H1 (cell line): ENCODE measurements at regions not wholly inside any gene's neighbourhood (a gene's known extent, or its start where the extent isn't known, plus 50 kb on each side); places are given as distances from the start of the nearest gene placed in this dataset.

ENCODE experiments used
- CTCF ChIA-PET: fragments of 300-600 bp; sonication (Branson Sonifier 250); formaldehyde crosslinking; loops from one replicate; lab custom pipeline; 2021; ENCODE audit not compliant: partially characterized antibody; lab: Charles Lee
- POLR2A ChIA-PET: fragments of 300-600 bp; sonication (Branson Sonifier 250); formaldehyde crosslinking; loops from one replicate; lab custom pipeline; 2021; ENCODE audit warnings: inconsistent platforms; ENCODE audit not compliant: partially characterized antibody; lab: Charles Lee
- DNase-seq, 2 experiments: peaks; one replicate each; pipeline versions ENCODE4 v3.0.0 to v3.0.0-alpha.2; 2010 to 2022; ENCODE audit warnings: low spot score in 2 of 2, low read depth in 1 of 2, mixed read lengths in 1 of 2
- FAIRE-seq: peaks from 2 replicates; lab custom pipeline; 2011; peaks lifted over from hg19 to GRCh38; lab: Jason Lieb, UNC
- H2AFZ ChIP-seq: 2 replicates; pipeline ENCODE4 v1.8.1; 2012; ENCODE audit warnings: low read length, inconsistent platforms
- H2AK5ac ChIP-seq: 2 replicates; pipeline ENCODE4 v1.6.1; 2013; ENCODE audit warnings: low read depth, low read length
- H2BK120ac ChIP-seq: replicated peaks from 2 replicates; pipeline ENCODE3; 2013; ENCODE audit warnings: low read depth, low read length, inconsistent platforms
- H2BK12ac ChIP-seq: 2 replicates; pipeline ENCODE4 v1.6.1; 2013; ENCODE audit warnings: low read depth, low read length
- H2BK15ac ChIP-seq: 2 replicates; pipeline ENCODE4 v1.6.1; 2013; ENCODE audit warnings: low read length
- H2BK20ac ChIP-seq: 2 replicates; pipeline ENCODE4 v1.6.1; 2013; ENCODE audit warnings: low read length
- H2BK5ac ChIP-seq: 2 replicates; pipeline ENCODE4 v1.6.1; 2013; ENCODE audit warnings: low read depth, low read length
- H3K14ac ChIP-seq: 2 replicates; pipeline ENCODE4 v1.6.1; 2013; ENCODE audit warnings: inconsistent platforms; ENCODE audit not compliant: insufficient read length
- H3K18ac ChIP-seq: 2 replicates; pipeline ENCODE4 v1.6.1; 2013; ENCODE audit warnings: low read length; ENCODE audit errors: extremely low read depth
- H3K23ac ChIP-seq: 2 replicates; pipeline ENCODE4 v1.6.1; 2013; ENCODE audit warnings: inconsistent platforms; ENCODE audit not compliant: insufficient read length
- H3K23me2 ChIP-seq: 2 replicates; pipeline ENCODE4 v1.6.1; 2013; ENCODE audit warnings: low read depth, low read length
- H3K27ac ChIP-seq: 2 replicates; pipeline ENCODE4 v1.6.1; 2011; ENCODE audit warnings: low read depth, low read length, inconsistent platforms
- H3K27me3 ChIP-seq, 4 experiments: replicated peaks in 1 of 4; 1 replicate in 1 of 4; 2 replicates in 3 of 4; pipeline versions ENCODE4 v1.6.1 to v1.8.1; 2011 to 2013; ENCODE audit warnings: low read length in 3 of 4, mild to moderate bottlenecking in 3 of 4, inconsistent platforms in 2 of 4, mixed read lengths in 2 of 4, moderate library complexity in 1 of 4; ENCODE audit not compliant: control insufficient read depth in 3 of 4, insufficient read depth in 3 of 4; ENCODE audit errors: extremely low read depth in 1 of 4
- H3K36me3 ChIP-seq, 4 experiments: 2 replicates each; pipeline versions ENCODE4 v1.6.1 to v1.8.1; 2011 to 2013; ENCODE audit warnings: mild to moderate bottlenecking in 4 of 4, low read length in 3 of 4, moderate library complexity in 2 of 4, control low read depth in 1 of 4, inconsistent platforms in 1 of 4; ENCODE audit not compliant: insufficient read depth in 4 of 4, control insufficient read depth in 2 of 4
- H3K4ac ChIP-seq: replicated peaks from 2 replicates; pipeline ENCODE3; 2013; ENCODE audit warnings: low read length, low read depth, mixed read lengths, inconsistent platforms; ENCODE audit not compliant: insufficient read length
- H3K4me1 ChIP-seq, 4 experiments: replicated peaks in 1 of 4; 1 replicate in 1 of 4; 2 replicates in 3 of 4; pipeline versions ENCODE4 v1.6.1 to v1.8.1; 2011 to 2013; ENCODE audit warnings: low read length in 3 of 4, inconsistent platforms in 2 of 4, mixed read lengths in 1 of 4; ENCODE audit not compliant: insufficient read depth in 4 of 4, control insufficient read depth in 3 of 4
- H3K4me2 ChIP-seq, 2 experiments: 2 replicates each; pipeline versions ENCODE4 v1.6.1 to v1.8.1; 2011 to 2013; ENCODE audit warnings: low read depth in 2 of 2, low read length in 2 of 2, control low read depth in 1 of 2, inconsistent platforms in 1 of 2, mild to moderate bottlenecking in 1 of 2; ENCODE audit not compliant: insufficient read depth in 1 of 2
- H3K4me3 ChIP-seq, 4 experiments: fragments of 200-600, 300-600 bp in 1 of 4; sonication (generic), shearing (Covaris generic), sonication (Bioruptor Twin) in 1 of 4; 2 replicates each; pipeline versions ENCODE4 v1.5.1 to v1.8.1; 2011 to 2016; ENCODE audit warnings: low read length in 4 of 4, low read depth in 3 of 4, control low read depth in 2 of 4, inconsistent platforms in 2 of 4, mild to moderate bottlenecking in 2 of 4, mixed read lengths in 1 of 4, moderate library complexity in 1 of 4; ENCODE audit not compliant: insufficient read depth in 2 of 4; ENCODE audit errors: extremely low read depth in 1 of 4
- H3K56ac ChIP-seq: replicated peaks from 2 replicates; pipeline ENCODE3; 2013; ENCODE audit warnings: low read depth, mild to moderate bottlenecking, mixed read lengths, low read length, inconsistent platforms; ENCODE audit not compliant: insufficient read length
- H3K79me1 ChIP-seq: 2 replicates; pipeline ENCODE4 v1.6.1; 2013; ENCODE audit warnings: low read depth, low read length, control low read depth
- H3K79me2 ChIP-seq, 2 experiments: 2 replicates each; pipeline versions ENCODE4 v1.6.1 to v1.8.1; 2012 to 2013; ENCODE audit warnings: low read length in 2 of 2, mild to moderate bottlenecking in 2 of 2, inconsistent platforms in 1 of 2; ENCODE audit not compliant: insufficient read depth in 2 of 2, control insufficient read depth in 1 of 2
- H3K9ac ChIP-seq, 4 experiments: replicated peaks in 1 of 4; 1 replicate in 1 of 4; 2 replicates in 3 of 4; pipeline versions ENCODE4 v1.6.1 to v1.8.1; 2011 to 2013; ENCODE audit warnings: low read depth in 3 of 4, low read length in 3 of 4, control low read depth in 2 of 4, mild to moderate bottlenecking in 2 of 4, moderate library complexity in 2 of 4, inconsistent platforms in 1 of 4; ENCODE audit errors: extremely low read depth in 1 of 4
- H3K9me3 ChIP-seq, 2 experiments: 2 replicates each; pipeline versions ENCODE4 v1.6.1 to v1.8.1; 2012 to 2013; ENCODE audit warnings: mild to moderate bottlenecking in 2 of 2, moderate library complexity in 2 of 2, control low read depth in 1 of 2, inconsistent platforms in 1 of 2, low read depth in 1 of 2, low read length in 1 of 2, mixed read lengths in 1 of 2; ENCODE audit not compliant: insufficient read depth in 2 of 2
- H4K20me1 ChIP-seq, 2 experiments: replicated peaks in 1 of 2; 2 replicates each; pipeline versions ENCODE3 to v1.8.1; 2011 to 2013; ENCODE audit warnings: inconsistent platforms in 2 of 2, low read length in 2 of 2, mild to moderate bottlenecking in 1 of 2; ENCODE audit not compliant: insufficient read depth in 2 of 2, control insufficient read depth in 1 of 2
- H4K5ac ChIP-seq: 2 replicates; pipeline ENCODE4 v1.6.1; 2013; ENCODE audit warnings: low read length, low read depth, mixed read lengths, inconsistent platforms; ENCODE audit not compliant: insufficient read length
- H4K8ac ChIP-seq: 2 replicates; pipeline ENCODE4 v1.8.0; 2013; ENCODE audit warnings: mild to moderate bottlenecking, moderate library complexity, low read length, inconsistent platforms; ENCODE audit not compliant: insufficient read depth; ENCODE audit errors: extremely low read depth
- H4K91ac ChIP-seq: replicated peaks from 2 replicates; pipeline ENCODE3; 2013; ENCODE audit warnings: low read length, mixed read lengths, inconsistent platforms; ENCODE audit not compliant: insufficient read length
- CHD1 ChIP-seq: IDR thresholded peaks from 2 replicates; pipeline ENCODE4 v1.6.1; 2012; ENCODE audit warnings: low read depth, low read length, improper control_type of control experiment
- MAFK ChIP-seq: IDR thresholded peaks from 2 replicates; pipeline ENCODE4 v1.6.1; 2012; ENCODE audit warnings: low read depth, mild to moderate bottlenecking, improper control_type of control experiment, low read length
- RAD21 ChIP-seq, 2 experiments: IDR thresholded peaks in 1 of 2; conservative IDR thresholded peaks in 1 of 2; 2 replicates each; pipeline ENCODE4 v1.6.1; 2011; ENCODE audit warnings: low read depth in 2 of 2, low read length in 2 of 2, improper control_type of control experiment in 1 of 2, inconsistent platforms in 1 of 2, mild to moderate bottlenecking in 1 of 2, moderate library complexity in 1 of 2
- RBBP5 ChIP-seq: IDR thresholded peaks from 2 replicates; pipeline ENCODE4 v1.7.1; 2012; ENCODE audit warnings: low read depth, mild to moderate bottlenecking, inconsistent platforms, low read length, moderate library complexity, borderline replicate concordance
- SP2 ChIP-seq: IDR thresholded peaks from 2 replicates; pipeline ENCODE4 v1.6.1; 2012; ENCODE audit warnings: mild to moderate bottlenecking, low read length, inconsistent platforms
- WGBS, 2 experiments: shearing (Covaris generic) in 1 of 2; methylation state at CpG; one replicate each; pipeline versions ENCODE4 v1.1.6 to v1.1.7; 2013 to 2015; ENCODE audit warnings: low lambda C conversion rate in 2 of 2, mixed read lengths in 2 of 2, inconsistent platforms in 1 of 2, low coverage in 1 of 2, missing lambda C conversion rate in 1 of 2; ENCODE audit not compliant: insufficient replicate concordance in 2 of 2, insufficient coverage in 1 of 2, insufficient read length in 1 of 2; ENCODE audit errors: extremely low coverage in 1 of 2, missing lambda C conversion rate in 1 of 2; 5-methylcytosine and 5-hydroxymethylcytosine counted together
- TF ChIP-seq, protein P1 (sequence below): IDR thresholded peaks from 2 replicates; pipeline ENCODE4 v1.6.1; 2011; ENCODE audit warnings: low read depth, mild to moderate bottlenecking, low read length; ENCODE audit not compliant: insufficient read depth

DNA sequence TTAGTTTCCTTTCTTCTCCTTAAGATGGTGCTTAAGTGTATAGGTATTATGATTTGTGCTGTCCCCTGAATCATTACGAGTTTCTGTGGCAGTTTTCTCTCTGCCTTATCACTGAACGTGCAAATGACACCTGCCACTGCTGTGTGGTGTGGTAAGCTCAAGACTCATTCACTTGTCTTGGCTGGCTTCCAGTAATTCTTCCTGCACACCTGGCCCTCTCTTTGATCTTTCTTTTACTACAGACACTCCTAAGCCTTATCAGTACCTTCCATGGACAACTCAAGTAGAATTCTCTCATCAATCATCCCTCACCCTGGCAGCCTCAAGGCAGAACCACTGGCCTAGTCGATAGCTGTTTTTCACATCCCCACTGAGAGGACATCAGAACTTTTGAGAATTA is 82.6 kb upstream of the ADAMTS19 start:
- Histone ChIP-seq H3K4me1 (no peaks in the 10 kb centered on the region; a peak in 1 of 7 replicates), H3K23me2 (no peaks in the 10 kb centered on the region), H3K23ac (no peak overlapping the region), H2BK15ac (no peak overlapping the region), H3K14ac (no peak overlapping the region), H4K20me1 (no peaks in the 10 kb centered on the region), H2AFZ (0 out of 2 replicates have a peak overlapping the region, but pooled peaks have one; percentile 6), H2BK20ac (no peak overlapping the region), H3K9ac (no peak overlapping the region), H2BK12ac (no peak overlapping the region), H2BK5ac (no peak overlapping the region), H3K27ac (no peak overlapping the region), H3K4ac (no peak overlapping the region), H2AK5ac (no peak overlapping the region), H2BK120ac (no peak overlapping the region), H3K4me3 (no peak overlapping the region), H4K8ac (no peak overlapping the region), H3K56ac (no peak overlapping the region), H3K4me2 (no peak overlapping the region), H3K36me3 (no peaks in the 10 kb centered on the region), H3K79me2 (no peaks in the 10 kb centered on the region), H3K79me1 (no peaks in the 10 kb centered on the region), H4K91ac (no peak overlapping the region), H4K5ac (no peak overlapping the region), H3K18ac (no peak overlapping the region), H3K27me3 (no peaks in the 10 kb centered on the region), H3K9me3 (no peaks in the 10 kb centered on the region)
- WGBS, 2 experiments, result 83% methylated on average over 3 of the region's 3 CpGs; no CpG with 5 or more reads in 1 of the 2 experiments
- no peak for TF ChIP-seq RAD21 (IDR thresholded peaks at IDR 0.05 in 1 of 2, conservative IDR thresholded peaks at IDR 0.05 in 1 of 2; ENCODE audit: low read depth in 2 of 2, low read length in 2 of 2)
- TF ChIP-seq RBBP5, result no peak
- TF ChIP-seq, protein P1, sequence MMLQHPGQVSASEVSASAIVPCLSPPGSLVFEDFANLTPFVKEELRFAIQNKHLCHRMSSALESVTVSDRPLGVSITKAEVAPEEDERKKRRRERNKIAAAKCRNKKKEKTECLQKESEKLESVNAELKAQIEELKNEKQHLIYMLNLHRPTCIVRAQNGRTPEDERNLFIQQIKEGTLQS, result no peak
- TF ChIP-seq CHD1, result no peak
- TF ChIP-seq SP2, result no peak
- TF ChIP-seq MAFK, result no peak
- ChIA-PET CTCF (interaction anchor here (0.6 to 1.1 kb wide), 4 partner anchors 10 to 16 kb away, joined by 3 read pairs; no protein-coding TSS in a partner anchor), POLR2A (no interaction called here)
- no peak for FAIRE-seq
- no peak for DNase-seq
